GM12864 (cell line): ENCODE measurements at regions not wholly inside any gene's neighbourhood (a gene's known extent, or its start where the extent isn't known, plus 50 kb on each side); places are given as distances from the start of the nearest gene placed in this dataset.

Experiments
- DNase-seq: peaks from one replicate; pipeline ENCODE4 v3.0.0-alpha.2; 2011; ENCODE audit warnings: low read depth
- H3K4me3 ChIP-seq: 2 replicates; pipeline ENCODE4 v1.5.1; 2011; ENCODE audit warnings: mild to moderate bottlenecking, low read depth, low read length, control low read depth
- CTCF ChIP-seq: IDR thresholded peaks from 2 replicates; pipeline ENCODE4 v1.5.1; 2011; ENCODE audit warnings: low read depth, mild to moderate bottlenecking, moderate library complexity, low read length, control low read depth, inconsistent platforms; ENCODE audit errors: missing control alignments

GRCh38 chr2:61722800-61723199, 131.1 kb downstream of the FAM161A start:
- no peak for DNase-seq
- no peak overlapping the region for H3K4me3 ChIP-seq
- no peak for TF ChIP-seq CTCF

DNA sequence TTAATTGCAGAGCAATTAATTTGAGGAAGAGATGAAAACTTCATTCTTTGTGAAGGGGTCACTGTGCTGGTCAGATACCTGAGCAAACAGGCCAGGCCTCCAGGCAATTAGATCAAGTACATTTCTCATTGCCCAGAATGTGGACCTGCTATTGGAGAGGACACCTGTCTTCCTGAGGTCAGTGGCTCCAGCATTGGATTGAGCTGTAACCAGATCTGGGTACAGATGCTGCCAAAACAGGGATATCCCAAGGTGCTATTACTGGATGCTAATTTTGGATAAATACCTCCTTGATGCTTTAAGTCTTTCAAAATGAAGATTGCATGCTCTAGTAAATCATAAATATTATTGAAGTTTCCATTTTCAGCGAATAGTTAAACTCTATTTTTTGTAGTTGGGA, 131.5 kb downstream of the FAM161A start:
- H3K4me3 ChIP-seq = no peak overlapping the region
- TF ChIP-seq CTCF = no peak
- no peak for DNase-seq

GRCh38 chr2:61721382-61721781, 132.5 kb downstream of the FAM161A start:
- H3K4me3 ChIP-seq = no peak overlapping the region
- DNase-seq = no peak
- TF ChIP-seq CTCF = no peak

GRCh38 chr2:61720911-61721310, 132.9 kb downstream of the FAM161A start:
- no peak for DNase-seq
- no peak for TF ChIP-seq CTCF
- no peak overlapping the region for H3K4me3 ChIP-seq

DNA sequence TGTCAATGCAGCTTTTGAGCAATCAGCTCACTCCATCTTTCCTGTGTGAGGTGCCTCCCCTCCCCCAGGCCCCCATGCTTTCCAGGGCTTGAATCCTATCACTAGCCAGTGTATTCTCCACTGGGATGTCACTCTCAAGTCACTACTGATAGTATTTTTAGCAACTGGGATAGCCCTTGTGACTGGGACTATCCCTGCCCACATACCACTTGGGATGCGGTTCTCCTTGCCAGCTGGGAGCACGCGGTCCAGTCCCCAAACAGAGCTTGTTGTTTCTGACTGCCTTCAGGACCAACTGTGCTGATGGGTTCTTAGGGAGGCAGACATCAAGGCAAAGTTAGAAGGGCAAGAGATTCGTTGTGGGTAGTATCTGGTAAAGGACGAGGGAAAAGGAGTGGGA, 134.9 kb downstream of the FAM161A start:
- no peak overlapping the region for H3K4me3 ChIP-seq
- TF ChIP-seq CTCF = no peak
- DNase-seq = no peak

GRCh38 chr2:61715506-61715905, 138.4 kb downstream of the FAM161A start:
- no peak overlapping the region for H3K4me3 ChIP-seq
- no peak for TF ChIP-seq CTCF
- no peak for DNase-seq

DNA sequence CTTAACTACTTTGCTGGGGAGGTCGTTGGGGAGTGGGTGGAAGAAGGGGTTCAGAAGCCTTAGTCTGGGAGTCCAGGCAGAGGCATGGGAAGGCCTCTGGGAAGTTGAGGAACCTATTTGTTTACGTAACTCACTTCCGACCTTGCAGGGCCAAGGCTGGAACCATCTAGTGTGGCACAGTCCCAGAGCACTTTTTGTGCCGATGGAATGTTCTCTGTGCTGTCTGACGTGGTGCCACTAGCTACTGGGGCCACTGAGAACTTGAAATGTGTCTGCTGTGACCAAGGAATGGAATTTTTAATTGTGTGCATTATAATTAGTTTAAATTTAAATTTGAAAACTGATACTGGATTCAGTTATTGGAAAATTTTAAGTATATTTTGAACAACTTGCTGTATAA, 139.7 kb downstream of the FAM161A start:
- H3K4me3 ChIP-seq = no peak overlapping the region
- TF ChIP-seq CTCF = no peak
- no peak for DNase-seq
